Tibial nerve (tissue), 4 donors: ENCODE measurements at regions not wholly inside any gene's neighbourhood (a gene's known extent, or its start where the extent isn't known, plus 50 kb on each side); places are given as distances from the start of the nearest gene placed in this dataset.

Experiments
- EP300 ChIP-seq, 2 donors: sonication (generic); formaldehyde crosslinking; IDR thresholded peaks; one replicate each; pipeline ENCODE4 v1.6.1; 2017; ENCODE audit warnings: antibody characterized with exemption in 2 of 2, mild to moderate bottlenecking in 1 of 2
- POLR2A ChIP-seq, 2 donors: fragments of 450-650 bp; IDR thresholded peaks; one replicate each; pipeline ENCODE4 v1.6.1; 2017; ENCODE audit warnings: antibody characterized with exemption in 2 of 2, mild to moderate bottlenecking in 2 of 2, moderate library complexity in 2 of 2
- TF ChIP-seq, protein P1 (sequence below), 5 experiments: fragments of 200-600 bp in 3 of 5; fragments of 450-650 bp in 2 of 5; sonication (generic) in 3 of 5; IDR thresholded peaks; one replicate each; pipeline ENCODE4 v1.5.1; 2016 to 2019; ENCODE audit warnings: antibody characterized with exemption in 5 of 5, mild to moderate bottlenecking in 3 of 5, moderate library complexity in 2 of 5

DNA sequence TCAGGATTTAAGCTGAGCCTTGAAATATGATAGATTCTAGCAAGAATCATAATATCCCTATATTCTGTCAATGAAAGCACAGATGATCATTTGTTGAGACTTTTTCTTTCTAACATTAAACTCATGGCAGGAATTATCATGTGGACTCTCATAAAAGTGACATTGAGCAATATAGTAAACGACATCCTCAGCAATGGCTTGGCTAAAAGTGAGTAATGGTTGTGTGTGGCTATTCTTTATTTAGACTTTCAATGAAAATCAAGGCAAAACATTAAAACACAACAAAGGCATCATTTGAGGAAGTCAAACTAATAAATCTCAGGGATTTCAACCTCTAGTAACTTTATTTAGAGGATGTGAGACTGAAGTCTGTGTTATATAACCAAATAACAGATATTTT, 257.8 kb upstream of the ADGRL4 start:
- TF ChIP-seq, protein P1, sequence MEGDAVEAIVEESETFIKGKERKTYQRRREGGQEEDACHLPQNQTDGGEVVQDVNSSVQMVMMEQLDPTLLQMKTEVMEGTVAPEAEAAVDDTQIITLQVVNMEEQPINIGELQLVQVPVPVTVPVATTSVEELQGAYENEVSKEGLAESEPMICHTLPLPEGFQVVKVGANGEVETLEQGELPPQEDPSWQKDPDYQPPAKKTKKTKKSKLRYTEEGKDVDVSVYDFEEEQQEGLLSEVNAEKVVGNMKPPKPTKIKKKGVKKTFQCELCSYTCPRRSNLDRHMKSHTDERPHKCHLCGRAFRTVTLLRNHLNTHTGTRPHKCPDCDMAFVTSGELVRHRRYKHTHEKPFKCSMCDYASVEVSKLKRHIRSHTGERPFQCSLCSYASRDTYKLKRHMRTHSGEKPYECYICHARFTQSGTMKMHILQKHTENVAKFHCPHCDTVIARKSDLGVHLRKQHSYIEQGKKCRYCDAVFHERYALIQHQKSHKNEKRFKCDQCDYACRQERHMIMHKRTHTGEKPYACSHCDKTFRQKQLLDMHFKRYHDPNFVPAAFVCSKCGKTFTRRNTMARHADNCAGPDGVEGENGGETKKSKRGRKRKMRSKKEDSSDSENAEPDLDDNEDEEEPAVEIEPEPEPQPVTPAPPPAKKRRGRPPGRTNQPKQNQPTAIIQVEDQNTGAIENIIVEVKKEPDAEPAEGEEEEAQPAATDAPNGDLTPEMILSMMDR (IDR thresholded peaks at IDR 0.05) = no peak
- TF ChIP-seq EP300 (IDR thresholded peaks at IDR 0.05) = no peak
- TF ChIP-seq POLR2A (IDR thresholded peaks at IDR 0.05) = no peak
